Breast epithelium (tissue), 3 donors: ENCODE measurements at regions not wholly inside any gene's neighbourhood (a gene's known extent, or its start where the extent isn't known, plus 50 kb on each side); places are given as distances from the start of the nearest gene placed in this dataset.

Source experiments
- CTCF ChIP-seq, 3 donors: fragments of 450-650 bp; IDR thresholded peaks; one replicate each; pipeline ENCODE4 v1.5.1; 2016 to 2017; ENCODE audit warnings: antibody characterized with exemption in 3 of 3, mild to moderate bottlenecking in 3 of 3, moderate library complexity in 3 of 3
- POLR2A ChIP-seq: fragments of 450-650 bp; IDR thresholded peaks from one replicate; pipeline ENCODE4 v1.6.1; 2016; ENCODE audit warnings: antibody characterized with exemption, mild to moderate bottlenecking, moderate library complexity

- no peak for TF ChIP-seq CTCF (IDR thresholded peaks at IDR 0.05)
- TF ChIP-seq POLR2A = no peak
These were observed 86.5 kb upstream of the SLC22A11 start for GRCh38 chr11:64469288-64469687.
